ENCODE measurements at regions not wholly inside any gene's neighbourhood (a gene's known extent, or its start where the extent isn't known, plus 50 kb on each side); places are given as distances from the start of the nearest gene placed in this dataset.

GRCh38 chr18:32552421-32553030 lies 81.8 kb upstream of the GAREM1 start:
- H3K36me3 ChIP-seq (ENCODE audit: insufficient read depth, low read length), result no peaks in the 10 kb centered on the region

DNA sequence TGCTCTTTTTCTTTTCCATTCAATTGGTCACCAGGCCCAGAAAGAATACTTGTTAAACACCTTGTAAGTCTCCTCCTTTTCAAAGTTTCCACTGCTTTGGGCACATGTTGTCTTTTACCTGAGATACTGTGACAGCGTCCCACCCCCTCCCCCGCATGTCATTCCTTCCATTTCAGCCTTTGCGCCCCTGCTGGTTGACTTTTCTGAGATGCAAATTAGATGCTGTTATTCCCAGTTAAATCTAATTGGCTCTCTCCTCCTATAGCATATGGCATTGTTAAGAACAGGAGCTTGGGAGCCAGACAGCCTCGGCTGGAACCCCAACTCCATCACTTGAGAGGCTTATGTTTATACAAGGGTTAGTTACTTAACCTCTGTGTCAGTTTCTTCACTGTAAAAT lies 80.3 kb upstream of the GAREM1 start:
- H3K9me3 ChIP-seq (ENCODE audit: low read length), result no peaks in the 10 kb centered on the region
- H3K9me2 ChIP-seq (ENCODE audit: insufficient read depth, low read length), result no peaks in the 10 kb centered on the region
- no peak overlapping the region for H3K9ac ChIP-seq (ENCODE audit: low read length)
- no peak overlapping the region for H3K4me2 ChIP-seq (ENCODE audit: low read length)
- H3K79me2 ChIP-seq (replicated peaks; ENCODE audit: insufficient read depth, low read length), result no peaks in the 10 kb centered on the region
- TF ChIP-seq CTCF (IDR thresholded peaks at IDR 0.05; ENCODE audit: poor library complexity, severe bottlenecking), result no peak
- no peak overlapping the region for H3K4me3 ChIP-seq (ENCODE audit: low read length)
- no peak overlapping the region for H3K27ac ChIP-seq (ENCODE audit: low read length)
- no peaks in the 10 kb centered on the region for H3F3A ChIP-seq (ENCODE audit: insufficient read depth, low read length, poor library complexity, severe bottlenecking)
- no peaks in the 10 kb centered on the region for H4K20me1 ChIP-seq (ENCODE audit: insufficient read depth)
- no peak overlapping the region for H2AFZ ChIP-seq (ENCODE audit: low read depth, low read length)
- H3K36me3 ChIP-seq (ENCODE audit: insufficient read depth, low read length), result no peaks in the 10 kb centered on the region
- H3K27me3 ChIP-seq (ENCODE audit: insufficient read depth, low read depth, low read length), result no peaks in the 10 kb centered on the region

More at GRCh38 chr18:32552421-32553030, 81.8 kb upstream of the GAREM1 start:
- H3K27ac ChIP-seq (ENCODE audit: low read length), result no peak overlapping the region
- no peaks in the 10 kb centered on the region for H3K79me2 ChIP-seq (replicated peaks; ENCODE audit: insufficient read depth, low read length)
- TF ChIP-seq SMC3 (conservative IDR thresholded peaks at IDR 0.05; ENCODE audit: poor library complexity) (peak; percentile 43), EZH2 (IDR thresholded peaks at IDR 0.05; ENCODE audit: borderline replicate concordance, insufficient read depth, low read length, poor library complexity, severe bottlenecking) (no peak), RAD21 (conservative IDR thresholded peaks at IDR 0.05) (peak; percentile 41), EP300 (conservative IDR thresholded peaks at IDR 0.05; ENCODE audit: poor library complexity, severe bottlenecking) (no peak), CTCF (IDR thresholded peaks at IDR 0.05; ENCODE audit: poor library complexity, severe bottlenecking) (peak; percentile 48), TAF1 (IDR thresholded peaks at IDR 0.05; ENCODE audit: low read depth) (no peak), MXI1 (conservative IDR thresholded peaks at IDR 0.05; ENCODE audit: poor library complexity, severe bottlenecking) (no peak)
- TF ChIP-seq, protein P1, sequence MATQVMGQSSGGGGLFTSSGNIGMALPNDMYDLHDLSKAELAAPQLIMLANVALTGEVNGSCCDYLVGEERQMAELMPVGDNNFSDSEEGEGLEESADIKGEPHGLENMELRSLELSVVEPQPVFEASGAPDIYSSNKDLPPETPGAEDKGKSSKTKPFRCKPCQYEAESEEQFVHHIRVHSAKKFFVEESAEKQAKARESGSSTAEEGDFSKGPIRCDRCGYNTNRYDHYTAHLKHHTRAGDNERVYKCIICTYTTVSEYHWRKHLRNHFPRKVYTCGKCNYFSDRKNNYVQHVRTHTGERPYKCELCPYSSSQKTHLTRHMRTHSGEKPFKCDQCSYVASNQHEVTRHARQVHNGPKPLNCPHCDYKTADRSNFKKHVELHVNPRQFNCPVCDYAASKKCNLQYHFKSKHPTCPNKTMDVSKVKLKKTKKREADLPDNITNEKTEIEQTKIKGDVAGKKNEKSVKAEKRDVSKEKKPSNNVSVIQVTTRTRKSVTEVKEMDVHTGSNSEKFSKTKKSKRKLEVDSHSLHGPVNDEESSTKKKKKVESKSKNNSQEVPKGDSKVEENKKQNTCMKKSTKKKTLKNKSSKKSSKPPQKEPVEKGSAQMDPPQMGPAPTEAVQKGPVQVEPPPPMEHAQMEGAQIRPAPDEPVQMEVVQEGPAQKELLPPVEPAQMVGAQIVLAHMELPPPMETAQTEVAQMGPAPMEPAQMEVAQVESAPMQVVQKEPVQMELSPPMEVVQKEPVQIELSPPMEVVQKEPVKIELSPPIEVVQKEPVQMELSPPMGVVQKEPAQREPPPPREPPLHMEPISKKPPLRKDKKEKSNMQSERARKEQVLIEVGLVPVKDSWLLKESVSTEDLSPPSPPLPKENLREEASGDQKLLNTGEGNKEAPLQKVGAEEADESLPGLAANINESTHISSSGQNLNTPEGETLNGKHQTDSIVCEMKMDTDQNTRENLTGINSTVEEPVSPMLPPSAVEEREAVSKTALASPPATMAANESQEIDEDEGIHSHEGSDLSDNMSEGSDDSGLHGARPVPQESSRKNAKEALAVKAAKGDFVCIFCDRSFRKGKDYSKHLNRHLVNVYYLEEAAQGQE (IDR thresholded peaks at IDR 0.05; ENCODE audit: borderline replicate concordance), result no peak
- no peak overlapping the region for H3K4me2 ChIP-seq (ENCODE audit: low read length)
- H3K27me3 ChIP-seq (ENCODE audit: insufficient read depth, low read depth, low read length), result no peaks in the 10 kb centered on the region
- H3K9ac ChIP-seq (ENCODE audit: low read length), result no peak overlapping the region
- H3K9me3 ChIP-seq (ENCODE audit: low read length), result no peaks in the 10 kb centered on the region
- no peaks in the 10 kb centered on the region for H3F3A ChIP-seq (ENCODE audit: insufficient read depth, low read length, poor library complexity, severe bottlenecking)
- no peak overlapping the region for H2AFZ ChIP-seq (ENCODE audit: low read depth, low read length)
- no peaks in the 10 kb centered on the region for H4K20me1 ChIP-seq (ENCODE audit: insufficient read depth)
- H3K9me2 ChIP-seq (ENCODE audit: insufficient read depth, low read length), result no peaks in the 10 kb centered on the region
- no peak overlapping the region for H3K4me3 ChIP-seq (ENCODE audit: low read length)

All from neural cell (in vitro differentiated cells).